ENCODE measurements at regions not wholly inside any gene's neighbourhood (a gene's known extent, or its start where the extent isn't known, plus 50 kb on each side); places are given as distances from the start of the nearest gene placed in this dataset.

DNA sequence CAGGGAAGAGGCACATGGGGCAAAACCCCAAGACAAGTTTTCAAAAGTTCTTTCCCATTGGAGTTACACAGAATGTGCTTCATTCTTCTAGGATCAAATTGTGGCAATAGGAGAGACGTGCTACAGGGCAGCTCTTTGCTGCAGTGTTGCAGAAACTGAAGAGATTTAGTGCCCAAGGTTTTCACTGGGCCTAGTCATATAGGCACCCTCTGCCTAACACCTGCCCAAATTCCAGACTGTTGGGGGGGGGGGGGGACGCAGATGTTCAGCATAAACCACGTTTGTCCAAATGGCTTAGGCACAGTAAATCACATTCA, 346.8 kb upstream of the ZNF717 start:
- TF ChIP-seq EZH2 (IDR thresholded peaks at IDR 0.05) (no peak), EZH2phosphoT487 (IDR thresholded peaks at IDR 0.05) (no peak)
- TF ChIP-seq, protein P1, sequence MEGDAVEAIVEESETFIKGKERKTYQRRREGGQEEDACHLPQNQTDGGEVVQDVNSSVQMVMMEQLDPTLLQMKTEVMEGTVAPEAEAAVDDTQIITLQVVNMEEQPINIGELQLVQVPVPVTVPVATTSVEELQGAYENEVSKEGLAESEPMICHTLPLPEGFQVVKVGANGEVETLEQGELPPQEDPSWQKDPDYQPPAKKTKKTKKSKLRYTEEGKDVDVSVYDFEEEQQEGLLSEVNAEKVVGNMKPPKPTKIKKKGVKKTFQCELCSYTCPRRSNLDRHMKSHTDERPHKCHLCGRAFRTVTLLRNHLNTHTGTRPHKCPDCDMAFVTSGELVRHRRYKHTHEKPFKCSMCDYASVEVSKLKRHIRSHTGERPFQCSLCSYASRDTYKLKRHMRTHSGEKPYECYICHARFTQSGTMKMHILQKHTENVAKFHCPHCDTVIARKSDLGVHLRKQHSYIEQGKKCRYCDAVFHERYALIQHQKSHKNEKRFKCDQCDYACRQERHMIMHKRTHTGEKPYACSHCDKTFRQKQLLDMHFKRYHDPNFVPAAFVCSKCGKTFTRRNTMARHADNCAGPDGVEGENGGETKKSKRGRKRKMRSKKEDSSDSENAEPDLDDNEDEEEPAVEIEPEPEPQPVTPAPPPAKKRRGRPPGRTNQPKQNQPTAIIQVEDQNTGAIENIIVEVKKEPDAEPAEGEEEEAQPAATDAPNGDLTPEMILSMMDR (IDR thresholded peaks at IDR 0.05), result no peak
